ENCODE measurements at regions not wholly inside any gene's neighbourhood (a gene's known extent, or its start where the extent isn't known, plus 50 kb on each side); places are given as distances from the start of the nearest gene placed in this dataset.
"Not testable (repeated sequence)": the region's sequence is repeated elsewhere in the genome, so short reads cannot be mapped to it uniquely, and the experiment has no call there.

DNA sequence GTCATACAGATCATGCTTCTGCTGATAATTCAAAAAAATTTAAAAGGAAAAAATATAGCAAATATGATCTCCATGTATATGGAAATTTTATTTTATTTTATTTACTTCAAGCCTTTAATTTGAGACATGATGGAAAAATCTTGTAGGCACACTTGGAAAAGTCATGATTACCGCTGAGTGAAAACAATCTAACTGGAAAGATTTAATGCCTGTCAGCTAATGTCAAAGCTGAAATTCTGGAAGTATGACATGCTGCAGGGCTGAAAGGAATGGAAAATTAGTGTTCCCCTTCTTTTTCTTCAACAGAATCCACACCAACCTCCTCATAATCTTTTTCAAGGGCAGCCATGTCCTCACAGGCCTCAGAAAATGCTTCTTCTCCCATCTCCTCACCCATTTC is 58.2 kb downstream of the RPRM start:
- no peak for DNase-seq (ENCODE audit: low spot score)

DNA sequence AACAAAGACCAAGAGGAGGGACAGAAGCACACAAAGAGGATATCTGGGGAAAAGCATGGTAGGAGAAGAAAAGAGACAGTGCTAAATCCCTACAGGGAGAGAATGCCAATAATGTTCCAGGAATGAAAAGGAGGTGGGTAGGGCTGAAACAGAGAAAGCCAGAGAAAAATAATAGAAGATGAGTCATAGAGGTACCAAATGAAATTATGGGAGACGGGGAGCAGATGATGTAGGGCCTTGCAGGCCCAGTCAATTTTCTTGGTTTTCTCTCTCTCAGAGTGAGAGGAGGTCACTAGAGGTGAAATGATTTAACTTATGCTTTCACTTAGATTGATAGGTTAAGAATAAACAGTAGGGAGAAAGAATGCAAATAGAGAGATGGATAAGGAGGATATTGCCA is 61.5 kb downstream of the RPRM start:
- no peak for DNase-seq (ENCODE audit: low spot score)

DNA sequence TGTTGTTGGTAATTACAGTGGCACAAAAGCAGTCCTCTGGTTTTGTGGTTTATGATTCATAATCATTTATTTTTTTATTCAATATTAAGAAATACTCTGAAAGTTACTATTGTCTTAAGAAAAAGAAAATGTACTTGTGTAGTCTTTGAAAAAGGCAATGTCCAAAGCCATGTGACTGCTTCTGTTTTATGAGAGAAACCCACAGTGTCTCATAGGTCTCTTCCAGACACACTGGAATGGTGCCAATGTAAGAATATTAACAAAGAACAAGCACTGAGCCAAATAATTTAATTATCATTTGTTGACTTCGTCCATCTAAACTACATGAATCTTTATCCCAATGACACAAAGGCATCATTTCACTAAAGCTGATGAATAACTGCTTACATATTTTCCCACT is 62.5 kb downstream of the RPRM start:
- no peak for DNase-seq (ENCODE audit: low spot score)

DNA sequence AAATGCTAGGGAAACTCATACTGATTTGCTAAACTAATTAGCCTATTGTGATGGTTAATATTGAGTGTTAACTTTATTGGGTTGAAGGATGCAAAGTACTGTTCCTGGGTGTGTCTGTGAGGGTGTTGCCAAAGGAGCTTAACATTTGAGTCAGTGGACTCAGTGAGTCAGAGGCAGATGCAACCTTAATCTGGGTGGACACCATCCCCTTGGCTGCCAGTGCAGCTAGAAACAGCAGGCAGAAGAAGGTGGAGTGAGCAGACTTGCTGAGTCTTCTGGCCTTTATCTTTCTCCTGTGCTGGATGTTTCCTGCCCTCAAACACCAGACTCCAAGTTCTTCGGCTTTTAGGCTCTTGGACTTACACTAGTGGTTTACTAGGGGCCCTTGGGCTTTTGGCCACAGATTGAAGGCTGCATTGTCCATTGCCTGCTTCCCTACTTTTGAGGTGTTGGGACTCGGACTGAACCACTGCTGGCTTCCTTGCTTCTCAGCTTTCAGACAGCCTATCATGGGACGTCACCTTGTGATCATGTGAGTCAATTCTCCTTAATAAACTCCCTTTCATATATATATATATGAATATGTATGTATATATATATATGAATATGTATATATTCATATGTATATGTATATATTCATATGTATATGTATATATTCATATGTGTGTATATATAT is 69.7 kb downstream of the RPRM start:
- no peak for DNase-seq (ENCODE audit: low spot score)

DNA sequence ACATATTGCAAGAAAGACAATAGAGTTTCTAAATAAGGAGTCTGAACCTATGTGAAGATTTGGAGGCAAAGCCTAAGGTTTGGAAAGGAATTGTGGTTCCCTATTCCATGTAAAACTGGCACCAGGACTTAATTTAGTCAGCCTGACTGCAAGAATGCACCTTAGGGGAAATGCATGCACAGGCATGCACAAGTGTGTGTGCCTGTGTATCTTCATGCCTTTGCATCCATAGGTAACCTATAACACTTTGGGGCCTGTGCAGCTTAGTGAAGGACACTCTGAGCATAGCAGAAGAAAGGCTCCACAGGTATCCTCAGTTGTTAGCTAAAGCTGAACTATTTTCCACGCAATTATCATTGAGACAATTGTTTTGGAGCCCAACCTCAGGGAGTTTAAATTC is 73.4 kb downstream of the RPRM start:
- DNase-seq (ENCODE audit: low spot score): no peak

DNA sequence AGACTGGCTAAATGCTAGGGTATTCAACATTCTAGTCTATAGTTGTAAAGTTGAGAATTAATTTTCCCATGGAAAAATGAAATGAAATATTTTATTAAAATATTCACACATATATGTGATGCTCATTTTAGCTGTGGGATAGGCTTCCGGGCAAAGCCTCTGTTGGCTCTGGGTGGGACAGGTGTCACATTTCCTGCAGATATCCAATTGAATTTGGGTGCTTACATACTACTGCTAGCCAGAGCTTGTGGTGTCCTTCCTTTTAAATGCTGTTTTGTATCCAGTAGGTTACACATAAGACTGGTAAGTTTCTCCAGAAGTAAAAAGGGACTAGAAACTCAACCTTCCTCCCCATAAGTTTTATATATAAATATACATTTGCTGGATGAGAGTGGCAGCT is 73.8 kb downstream of the RPRM start:
- DNase-seq (ENCODE audit: low spot score): no peak

DNA sequence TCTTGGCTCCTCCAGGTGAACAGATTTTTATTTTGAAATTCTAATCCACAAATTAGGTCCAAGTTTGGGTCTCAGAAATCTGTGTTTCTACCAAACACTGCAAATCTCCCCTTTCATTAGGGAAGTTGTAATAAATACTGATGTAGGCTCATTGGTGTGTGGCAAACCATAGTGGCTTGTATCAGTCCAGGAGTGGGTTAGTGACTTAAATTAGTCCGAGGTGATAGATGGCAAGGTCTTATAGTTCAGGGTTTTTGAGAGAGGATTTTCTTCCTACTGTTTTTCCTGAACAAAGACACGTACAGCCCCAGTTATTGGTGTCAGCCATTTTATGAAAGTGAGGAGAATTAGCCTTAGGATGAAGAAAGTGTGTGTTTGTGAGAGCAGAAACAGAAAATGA is 74.6 kb downstream of the RPRM start:
- DNase-seq (ENCODE audit: low spot score): no peak

DNA sequence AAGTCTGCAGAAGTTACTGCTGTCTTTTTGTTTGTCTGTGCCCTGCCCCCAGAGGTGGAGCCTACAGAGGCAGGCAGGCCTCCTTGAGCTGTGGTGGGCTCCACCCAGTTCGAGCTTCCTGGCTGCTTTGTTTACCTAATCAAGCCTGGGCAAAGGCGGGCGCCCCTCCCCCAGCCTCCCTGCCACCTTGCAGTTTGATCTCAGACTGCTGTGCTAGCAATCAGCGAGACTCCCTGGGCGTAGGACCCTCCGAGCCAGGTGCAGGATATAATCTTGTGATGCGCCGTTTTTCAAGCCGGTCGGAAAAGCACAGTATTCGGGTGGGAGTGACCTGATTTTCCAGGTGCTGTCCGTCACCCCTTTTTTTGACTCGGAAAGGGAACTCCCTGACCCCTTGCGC is 75.2 kb downstream of the RPRM start:
- DNase-seq (ENCODE audit: low spot score): not testable (repeated sequence)

DNA sequence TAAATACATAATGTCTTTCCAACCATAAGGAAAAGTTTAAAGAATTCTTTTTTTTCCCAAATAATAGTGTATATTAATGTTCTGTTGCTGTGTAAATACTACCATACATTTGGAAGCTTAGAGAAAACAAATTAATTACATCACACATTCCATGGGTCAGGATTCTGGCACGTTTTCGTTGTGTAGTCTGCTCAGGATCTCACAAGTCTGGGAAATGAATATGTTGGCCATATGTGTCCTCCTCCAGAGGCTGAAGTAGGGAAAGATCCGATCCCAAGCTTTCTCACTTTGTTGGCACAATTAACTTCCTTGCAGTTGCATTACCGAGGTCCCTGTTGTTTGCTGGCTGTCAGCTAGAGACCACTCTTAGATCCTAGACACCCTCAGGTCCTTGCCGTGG is 83.9 kb downstream of the RPRM start:
- DNase-seq (ENCODE audit: low spot score): no peak

DNA sequence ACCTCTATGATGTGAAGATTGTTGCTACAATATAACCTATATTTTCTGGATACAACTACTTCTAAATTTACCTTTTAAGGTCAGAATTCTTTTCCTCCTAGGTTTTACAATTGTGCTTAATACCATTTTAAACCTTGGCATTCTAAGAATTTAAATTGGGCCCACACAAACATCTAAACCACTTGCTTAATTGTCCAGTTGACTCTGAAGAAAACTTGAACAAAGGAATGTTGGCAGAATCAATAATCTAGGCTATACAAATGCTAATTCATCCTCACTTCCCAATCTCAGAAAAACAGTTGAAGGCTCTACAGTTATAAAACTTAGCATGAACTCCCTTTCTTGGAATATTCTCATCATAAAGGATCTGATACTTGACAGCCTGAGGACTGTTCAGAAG is 84.3 kb downstream of the RPRM start:
- DNase-seq (ENCODE audit: low spot score): no peak

DNA sequence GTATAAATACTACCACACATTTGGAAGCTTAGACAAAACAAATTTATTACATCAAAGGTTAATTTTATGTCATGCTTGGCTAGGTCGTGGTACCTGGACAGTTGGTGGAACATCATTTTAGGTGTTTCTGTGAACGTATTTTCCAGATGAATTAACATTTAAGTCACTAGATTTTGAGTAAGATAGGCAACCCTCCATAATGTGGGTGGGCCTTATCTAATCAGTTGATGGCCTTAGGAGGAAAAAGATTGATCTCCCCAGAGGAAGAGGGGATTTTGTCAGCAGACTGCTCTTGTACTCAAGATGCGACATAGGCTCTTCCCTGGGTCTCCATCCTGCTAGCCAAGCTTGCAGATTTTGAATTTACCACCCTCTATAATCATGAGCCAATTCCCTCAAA is 85.0 kb downstream of the RPRM start:
- no peak for DNase-seq (ENCODE audit: low spot score)

DNA sequence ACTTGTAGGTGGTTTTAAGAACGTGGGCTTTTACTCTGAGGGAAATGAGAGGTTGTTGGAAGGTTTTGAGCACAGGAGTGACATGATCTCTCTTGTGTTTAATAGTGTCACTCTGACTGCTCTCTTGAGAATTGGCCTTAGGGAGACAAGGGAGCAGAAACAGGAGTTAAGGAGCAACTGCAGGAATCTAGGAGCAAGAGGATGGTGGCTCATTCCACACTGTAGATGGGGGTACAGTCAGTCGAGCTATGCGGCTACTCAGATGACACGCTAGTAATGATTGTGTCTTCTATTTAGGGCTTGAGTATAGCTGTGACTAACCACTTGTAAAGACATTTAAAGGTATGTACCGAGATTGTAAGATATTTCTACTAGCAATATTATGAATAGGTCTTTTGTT is 87.4 kb downstream of the RPRM start:
- DNase-seq (ENCODE audit: low spot score): no peak

DNA sequence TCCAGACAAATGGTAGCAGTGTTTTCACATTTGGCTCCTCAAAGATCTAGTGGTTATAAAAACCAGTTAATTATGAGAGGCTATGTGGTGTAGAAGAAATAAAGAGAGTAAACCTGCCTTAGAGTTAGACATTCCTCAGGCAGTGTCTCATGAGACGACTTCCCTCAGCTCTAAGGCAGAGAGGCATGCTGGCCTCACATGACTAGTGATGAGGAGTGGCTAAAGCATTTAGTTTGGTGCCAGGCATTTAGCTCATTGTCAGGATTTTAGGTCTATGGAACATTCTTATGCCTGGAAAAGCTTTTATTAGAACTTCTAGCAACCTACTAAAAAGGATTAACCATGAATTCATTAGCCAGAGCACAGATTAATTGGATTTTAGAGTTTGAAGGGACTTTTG is 90.3 kb downstream of the RPRM start:
- DNase-seq (ENCODE audit: low spot score): no peak

DNA sequence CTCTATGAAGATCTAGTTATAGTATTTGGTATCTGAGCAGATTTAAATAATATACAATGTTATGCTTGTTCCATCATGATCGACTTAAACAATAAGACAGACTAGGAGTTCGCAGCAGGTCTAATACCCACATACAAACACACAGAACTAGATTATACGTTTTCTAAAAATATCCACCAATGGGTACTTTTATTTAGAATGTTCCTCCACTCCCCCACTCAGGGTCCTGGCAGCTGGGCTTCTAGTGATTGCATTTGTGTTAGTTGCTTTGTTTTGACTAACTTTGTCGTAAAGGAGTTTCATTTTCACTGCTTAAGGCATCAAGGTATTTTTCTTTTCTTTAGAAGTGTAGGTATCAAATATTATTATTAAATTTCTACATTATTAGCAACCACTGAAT is 91.4 kb downstream of the RPRM start:
- no peak for DNase-seq (ENCODE audit: low spot score)

DNA sequence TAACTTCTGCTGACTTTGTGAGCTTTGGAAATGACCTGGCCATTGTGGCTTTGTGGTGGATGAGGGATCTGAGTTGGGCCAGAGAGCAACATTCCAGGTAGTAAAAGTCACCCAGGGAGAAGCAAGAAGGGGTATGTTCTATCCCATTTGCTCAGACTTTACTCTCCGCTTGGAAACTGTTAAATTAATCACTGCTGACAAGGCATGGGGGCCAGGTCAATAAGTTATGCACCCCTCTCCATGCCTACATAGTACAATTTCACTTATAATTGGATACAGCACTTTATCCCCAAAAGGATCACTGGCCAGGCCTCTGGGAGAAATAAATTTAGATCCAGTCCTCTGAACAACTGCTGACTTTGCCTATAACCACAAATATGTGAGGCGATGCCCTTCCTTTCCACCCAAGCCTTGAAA is 92.1 kb downstream of the RPRM start:
- no peak for DNase-seq (ENCODE audit: low spot score)

DNA sequence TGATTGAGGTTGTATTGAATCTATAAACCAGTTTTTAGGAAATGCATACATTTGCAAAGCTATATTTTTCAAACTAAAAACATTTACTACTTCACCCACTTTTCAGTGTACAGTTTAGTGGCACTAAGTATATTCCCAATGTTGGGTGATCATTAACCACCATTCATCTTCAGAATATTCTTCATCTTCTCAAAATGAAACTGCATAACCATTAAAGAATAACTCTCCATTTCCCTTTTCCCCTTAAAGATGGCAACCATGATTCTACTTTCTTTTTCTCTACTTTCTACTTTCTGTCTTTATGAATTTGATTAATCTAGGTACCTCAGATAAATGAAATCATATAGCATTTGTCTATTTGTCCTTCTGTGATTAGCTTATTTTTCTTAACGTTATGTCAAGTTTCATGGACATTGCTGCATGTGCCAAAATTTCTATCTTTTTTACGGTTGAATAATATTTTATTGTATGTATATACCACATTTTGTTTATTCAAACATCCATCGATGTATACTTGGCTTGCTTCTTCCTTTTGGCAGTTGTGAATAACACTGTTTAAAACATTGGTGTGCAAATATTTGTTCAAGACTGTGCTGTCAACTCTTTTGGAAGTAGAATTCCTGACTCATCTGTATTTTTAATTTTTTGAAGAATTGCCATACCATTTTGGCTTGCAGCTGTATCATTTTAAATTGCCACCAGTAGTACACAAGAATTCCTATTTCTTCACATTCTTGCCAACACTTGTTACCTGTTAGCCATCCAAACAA is 104.9 kb downstream of the RPRM start:
- no peak for DNase-seq (ENCODE audit: low spot score)

DNA sequence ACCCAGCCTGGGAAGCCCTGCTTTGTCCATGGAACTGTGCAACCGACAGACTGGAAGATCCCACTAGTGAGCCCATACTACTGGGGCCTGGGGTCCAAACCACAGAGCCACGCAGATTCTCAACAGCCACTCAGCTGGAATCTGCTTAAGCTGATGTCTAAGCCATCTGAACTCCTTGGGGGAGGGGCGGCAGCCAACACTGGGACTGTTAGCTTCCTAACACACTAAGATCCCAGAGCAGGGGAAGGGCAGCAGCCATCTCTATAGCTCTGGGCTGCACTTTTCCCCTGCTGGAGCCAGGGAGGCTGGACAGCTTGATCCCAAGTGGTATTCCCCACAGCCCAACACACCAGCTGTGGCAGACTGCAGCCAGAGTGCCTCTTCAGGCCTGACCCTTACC is 118.3 kb downstream of the RPRM start:
- no peak for DNase-seq (ENCODE audit: low spot score)

DNA sequence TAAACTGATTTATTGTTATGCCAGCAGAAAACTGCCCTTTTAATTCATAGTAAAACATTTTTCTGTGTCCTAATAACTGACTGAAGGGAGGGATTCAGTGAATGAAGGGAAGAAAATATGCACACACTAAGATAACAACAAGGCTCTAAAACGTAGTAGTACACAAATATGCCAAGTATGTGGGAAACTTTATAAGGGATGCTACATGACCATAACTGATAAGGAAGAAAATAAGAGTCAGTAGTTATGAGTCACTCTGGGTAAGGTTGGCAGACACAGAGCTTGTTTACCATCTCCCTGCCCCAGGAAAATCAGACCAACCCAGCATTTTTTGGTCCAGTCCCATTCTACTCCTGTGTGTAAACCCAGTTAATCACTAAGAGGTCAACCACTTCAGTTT is 124.2 kb downstream of the RPRM start:
- DNase-seq (ENCODE audit: low spot score): no peak

DNA sequence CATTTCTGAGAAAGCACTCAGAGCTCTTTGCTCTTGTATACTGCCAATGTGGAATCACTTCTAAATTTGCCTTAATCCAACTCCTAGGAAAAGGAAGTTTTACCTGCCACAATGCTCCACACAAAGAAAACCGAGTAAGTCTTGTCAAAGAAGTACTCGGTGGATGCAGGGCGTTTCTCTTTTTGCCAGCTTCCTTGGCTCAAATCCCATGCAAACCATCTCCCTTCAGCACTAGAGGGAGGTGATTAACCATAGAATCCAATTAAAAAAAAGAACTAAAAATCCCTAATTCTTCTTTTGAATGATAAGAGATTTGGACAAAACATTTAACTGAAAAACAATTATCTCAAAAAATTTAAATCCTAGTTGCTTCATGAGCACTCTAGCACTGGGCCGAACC is 129.0 kb downstream of the RPRM start:
- no peak for DNase-seq (ENCODE audit: low spot score)

DNA sequence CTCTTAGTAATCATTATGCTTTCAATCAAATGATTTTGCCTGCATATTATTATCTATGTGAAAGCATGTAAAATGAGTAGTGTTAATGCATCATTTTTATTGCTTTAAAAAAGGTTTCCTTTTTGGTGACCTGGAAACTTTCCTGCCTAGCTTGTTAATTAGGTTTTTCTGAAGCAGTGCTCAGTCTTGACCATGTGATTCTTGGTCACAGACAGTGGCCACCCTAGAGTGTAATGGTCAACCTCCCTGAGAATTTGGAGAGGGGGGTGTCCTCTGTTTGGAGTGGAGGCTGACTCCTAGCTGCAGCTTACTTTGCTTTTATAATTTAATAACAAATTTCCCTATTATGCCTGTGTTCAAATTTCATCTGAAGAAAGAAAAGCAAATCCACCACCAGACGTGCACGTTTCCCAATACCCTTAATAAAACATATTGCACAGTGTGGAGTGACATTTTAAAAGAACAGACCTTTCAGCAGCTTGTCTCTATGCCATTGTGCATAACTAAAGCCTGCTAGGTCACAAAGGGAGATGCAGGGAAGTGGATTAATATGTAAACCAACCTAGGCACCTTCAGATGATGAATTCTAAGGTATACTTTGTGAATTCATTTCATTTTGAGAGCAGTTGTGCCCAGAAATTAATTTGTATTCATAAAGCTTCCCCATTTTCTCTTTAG is 130.6 kb downstream of the RPRM start:
- no peak for DNase-seq (ENCODE audit: low spot score)

DNA sequence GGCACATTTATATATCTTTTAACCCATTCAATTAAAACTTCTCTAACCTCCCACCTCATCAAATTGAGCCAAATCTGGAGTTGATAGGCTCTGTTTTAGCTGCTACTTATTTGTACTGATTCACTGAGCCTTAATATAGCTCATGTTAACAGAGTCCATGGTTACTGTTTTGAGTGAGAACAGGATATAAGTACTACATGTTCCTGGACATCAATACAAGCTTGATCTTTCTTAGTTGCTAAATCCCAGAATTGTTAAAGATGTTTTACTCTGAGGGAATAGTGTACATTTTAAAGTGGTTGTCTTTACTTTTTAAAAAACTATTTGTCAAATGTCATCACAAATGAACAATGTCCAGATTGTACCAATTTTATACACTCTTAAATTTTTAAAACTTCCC is 157.7 kb downstream of the RPRM start:
- DNase-seq (ENCODE audit: low spot score): no peak

DNA sequence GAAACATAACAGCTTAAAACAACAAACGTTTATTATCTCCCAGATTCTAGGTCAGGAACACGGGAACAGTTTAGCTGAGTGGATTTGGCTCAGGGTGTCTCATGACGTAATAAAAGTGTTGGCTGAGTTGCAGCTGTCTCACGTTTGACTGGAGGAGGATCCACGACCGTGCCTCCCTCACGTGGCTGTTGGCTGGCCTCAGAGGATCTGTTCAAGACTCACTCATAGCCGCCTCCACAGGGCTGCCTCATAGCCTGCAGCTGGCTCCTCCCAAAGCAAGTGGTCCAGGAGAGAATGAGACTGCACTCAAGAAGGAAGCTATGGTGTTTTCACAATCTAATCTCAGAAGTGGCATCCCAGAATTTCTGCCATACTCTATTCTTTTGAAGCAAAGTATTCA is 167.1 kb downstream of the RPRM start:
- no peak for DNase-seq (ENCODE audit: low spot score)

DNA sequence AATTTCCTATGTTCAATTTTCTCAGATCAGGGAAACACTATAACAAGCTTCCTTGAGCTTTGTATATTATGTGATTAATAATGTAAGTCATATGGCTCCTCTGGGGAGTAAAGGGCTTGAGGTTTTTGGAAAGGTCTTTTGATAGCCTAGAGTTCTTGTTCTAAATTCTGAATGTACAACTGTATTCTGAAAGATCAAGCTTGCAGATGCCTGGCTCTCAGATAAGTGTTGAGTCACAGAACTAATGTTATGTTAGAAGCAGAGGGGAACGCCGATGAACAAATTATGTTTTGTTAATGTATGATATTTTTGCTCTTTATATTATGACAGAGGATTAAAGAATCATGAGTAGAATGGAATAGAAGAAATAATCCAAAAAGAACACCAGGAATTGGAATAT is 170.1 kb downstream of the RPRM start:
- DNase-seq (ENCODE audit: low spot score): no peak

DNA sequence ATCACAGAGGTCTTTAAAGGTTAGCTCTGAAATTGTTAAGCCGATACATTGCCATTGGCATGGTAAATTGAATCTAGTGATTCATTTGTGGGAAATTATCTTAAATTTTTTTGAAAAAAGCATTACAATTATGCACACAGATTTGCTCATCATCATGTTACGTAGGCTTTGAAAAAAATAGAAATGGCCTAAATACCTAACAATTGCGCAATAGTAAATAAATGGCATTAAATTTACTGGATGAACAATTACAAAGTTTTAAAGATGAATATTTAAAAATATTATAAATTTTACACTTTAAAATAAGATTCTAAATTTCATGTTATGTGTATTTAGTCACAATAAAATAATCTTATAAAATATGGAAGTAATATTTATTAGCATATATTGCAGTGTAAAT is 171.3 kb downstream of the RPRM start:
- DNase-seq (ENCODE audit: low spot score): no peak
